Panc1 (cell line): ENCODE measurements at regions not wholly inside any gene's neighbourhood (a gene's known extent, or its start where the extent isn't known, plus 50 kb on each side); places are given as distances from the start of the nearest gene placed in this dataset.

Source experiments
- CTCF ChIP-seq: fragments of 450-650 bp; IDR thresholded peaks from 2 replicates; pipeline ENCODE4 v1.5.1; 2017; ENCODE audit warnings: mild to moderate bottlenecking
- REST ChIP-seq, 2 experiments: IDR thresholded peaks; 2 replicates each; pipeline ENCODE4 v1.6.1; 2011 to 2012; ENCODE audit warnings: low read depth in 2 of 2, control low read depth in 1 of 2, low read length in 1 of 2, mild to moderate bottlenecking in 1 of 2, moderate library complexity in 1 of 2; ENCODE audit not compliant: insufficient read depth in 1 of 2
- SIN3A ChIP-seq: IDR thresholded peaks from 2 replicates; pipeline ENCODE4 v1.6.1; 2012; ENCODE audit warnings: low read depth, mild to moderate bottlenecking, low read length, moderate library complexity, borderline replicate concordance; ENCODE audit not compliant: insufficient read depth
- TCF7L2 ChIP-seq: IDR thresholded peaks from 2 replicates; pipeline ENCODE4 v1.6.1; 2011; ENCODE audit warnings: mild to moderate bottlenecking, low read depth, low read length, inconsistent platforms

GRCh38 chr1:55597910-55598309, 382.7 kb upstream of the USP24 start:
- TF ChIP-seq REST (IDR thresholded peaks at IDR 0.05; ENCODE audit: insufficient read depth in 1 of 2, low read depth in 2 of 2, low read length in 1 of 2) (no peak), CTCF (no peak), SIN3A (no peak), TCF7L2 (no peak)
